Endothelial cell of umbilical vein (primary cell): ENCODE measurements at regions not wholly inside any gene's neighbourhood (a gene's known extent, or its start where the extent isn't known, plus 50 kb on each side); places are given as distances from the start of the nearest gene placed in this dataset.

ENCODE experiments used
- CTCF ChIP-seq, 2 donors: IDR thresholded peaks; 1 replicate in 1 of 2; 2 replicates in 1 of 2; pipeline ENCODE4 v1.5.1; 2011; ENCODE audit warnings: low read length in 2 of 2, mild to moderate bottlenecking in 2 of 2, moderate library complexity in 2 of 2, control low read depth in 1 of 2, inconsistent platforms in 1 of 2, low read depth in 1 of 2; ENCODE audit not compliant: insufficient read depth in 1 of 2; ENCODE audit errors: extremely low read depth in 1 of 2
- EZH2 ChIP-seq: IDR thresholded peaks from 2 replicates; pipeline ENCODE4 v1.6.1; 2012; ENCODE audit warnings: borderline replicate concordance, low read depth, mild to moderate bottlenecking, moderate library complexity, low read length, inconsistent platforms; ENCODE audit not compliant: severe bottlenecking
- GATA2 ChIP-seq: IDR thresholded peaks from 2 replicates; pipeline ENCODE4 v1.7.0; 2011; ENCODE audit warnings: low read depth, mild to moderate bottlenecking, moderate library complexity, mixed read lengths, low read length; ENCODE audit not compliant: insufficient read length, insufficient read depth
- JUN ChIP-seq: IDR thresholded peaks from 2 replicates; pipeline ENCODE4 v1.6.1; 2011; ENCODE audit warnings: borderline replicate concordance, low read depth; ENCODE audit not compliant: insufficient read length, insufficient read depth
- MAX ChIP-seq: IDR thresholded peaks from 2 replicates; pipeline ENCODE4 v1.6.1; 2011; ENCODE audit not compliant: insufficient read depth, insufficient read length
- MYC ChIP-seq: IDR thresholded peaks from one replicate; pipeline ENCODE4 v1.6.1; 2011; ENCODE audit warnings: mild to moderate bottlenecking, low read depth, low read length
- POLR2A ChIP-seq: IDR thresholded peaks from 2 replicates; pipeline ENCODE4 v1.6.1; 2012; ENCODE audit warnings: low read depth, mild to moderate bottlenecking, control low read depth, low read length
- POLR2AphosphoS5 ChIP-seq: IDR thresholded peaks from 2 replicates; pipeline ENCODE4 v1.6.1; 2012; ENCODE audit warnings: low read depth, mild to moderate bottlenecking, control low read depth, low read length, moderate library complexity; ENCODE audit not compliant: insufficient read depth

- TF ChIP-seq CTCF (IDR thresholded peaks at IDR 0.05; ENCODE audit: extremely low read depth in 1 of 2, insufficient read depth in 1 of 2, low read depth in 1 of 2, low read length in 2 of 2) (no peak), POLR2AphosphoS5 (no peak), MAX (no peak), POLR2A (no peak), EZH2 (no peak), JUN (no peak), GATA2 (no peak), MYC (no peak)
Observed at GRCh38 chrX:43525901-43526610, 130.0 kb upstream of the MAOA start.
